ENCODE measurements at regions not wholly inside any gene's neighbourhood (a gene's known extent, or its start where the extent isn't known, plus 50 kb on each side); places are given as distances from the start of the nearest gene placed in this dataset.

GRCh38 chr16:72311426-72311825 is 139.5 kb upstream of the PMFBP1 start:
- DNase-seq, result no peak

- no peak for DNase-seq
Measured at GRCh38 chr16:72309001-72309400, 137.0 kb upstream of the PMFBP1 start.

GRCh38 chr16:72308396-72308795 is 136.4 kb upstream of the PMFBP1 start:
- no peak for DNase-seq

- DNase-seq, result no peak
Measured at GRCh38 chr16:72302332-72302731, 130.4 kb upstream of the PMFBP1 start.

- no peak for DNase-seq
Measured at GRCh38 chr16:72301523-72302236, 129.7 kb upstream of the PMFBP1 start.

- DNase-seq, result no peak
Measured at GRCh38 chr16:72300892-72301291, 128.9 kb upstream of the PMFBP1 start.

- DNase-seq, result no peak
Measured at GRCh38 chr16:72299684-72300243, 127.8 kb upstream of the PMFBP1 start.

GRCh38 chr16:72298961-72299360 is 127.0 kb upstream of the PMFBP1 start:
- DNase-seq, result no peak

- DNase-seq, result no peak
Measured at GRCh38 chr16:72295914-72296313, 124.0 kb upstream of the PMFBP1 start.

GRCh38 chr16:72291531-72291981 is 119.6 kb upstream of the PMFBP1 start:
- no peak for DNase-seq

- DNase-seq, result no peak
Measured at GRCh38 chr16:72291121-72291520, 119.2 kb upstream of the PMFBP1 start.

GRCh38 chr16:72287649-72288048 is 115.7 kb upstream of the PMFBP1 start:
- no peak for DNase-seq

GRCh38 chr16:72286936-72287620 is 115.1 kb upstream of the PMFBP1 start:
- DNase-seq, result no peak

GRCh38 chr16:72285728-72286127 is 113.8 kb upstream of the PMFBP1 start:
- no peak for DNase-seq

- no peak for DNase-seq
Measured at GRCh38 chr16:72285324-72285723, 113.4 kb upstream of the PMFBP1 start.

- DNase-seq, result no peak
Measured at GRCh38 chr16:72284042-72284789, 112.3 kb upstream of the PMFBP1 start.

GRCh38 chr16:72282362-72282761 is 110.4 kb upstream of the PMFBP1 start:
- no peak for DNase-seq

- DNase-seq, result no peak
Measured at GRCh38 chr16:72278301-72278700, 106.3 kb upstream of the PMFBP1 start.

- no peak for DNase-seq
Measured at GRCh38 chr16:72277749-72278148, 105.8 kb upstream of the PMFBP1 start.

- no peak for DNase-seq
Measured at GRCh38 chr16:72271699-72272240, 99.8 kb upstream of the PMFBP1 start.

GRCh38 chr16:72270531-72270930 is 98.6 kb upstream of the PMFBP1 start:
- no peak for DNase-seq

- DNase-seq, result no peak
Measured at GRCh38 chr16:72266836-72267235, 94.9 kb upstream of the PMFBP1 start.

- DNase-seq, result no peak
Measured at GRCh38 chr16:72264771-72265170, 92.8 kb upstream of the PMFBP1 start.

Data from stimulated activated naive CD4-positive, alpha-beta T cell treated with Interleukin-2 at 50 U/mL for 16 hours (primary cell).